A673 (cell line): ENCODE measurements at regions not wholly inside any gene's neighbourhood (a gene's known extent, or its start where the extent isn't known, plus 50 kb on each side); places are given as distances from the start of the nearest gene placed in this dataset.

Experiments used
- BruUV-seq: library from RNA; stranded (reverse); fragments of 400-500 nt; replicated peaks from 2 replicates; lab custom pipeline; 2021; lab: Mats Ljungman, UMichigan
- CTCF ChIA-PET: fragments of 300-600 bp; sonication (Branson Sonifier 250); formaldehyde crosslinking; loops from one replicate; lab custom pipeline; 2022; ENCODE audit warnings: antibody characterized with exemption; lab: Charles Lee
- POLR2A ChIA-PET: fragments of 300-600 bp; sonication (Branson Sonifier 250); formaldehyde crosslinking; loops from one replicate; lab custom pipeline; 2022; ENCODE audit warnings: antibody characterized with exemption; ENCODE audit not compliant: low non-redundant PET; lab: Charles Lee
- DNase-seq: peaks from one replicate; pipeline ENCODE4 v3.0.0-alpha.2; 2015; ENCODE audit warnings: low spot score
- H3K27ac ChIP-seq: fragments of 200-600 bp; sonication (generic); 2 replicates; pipeline ENCODE4 v1.5.1; 2016; ENCODE audit warnings: mixed run types, low read depth, mild to moderate bottlenecking, mixed read lengths, antibody characterized with exemption, low read length; ENCODE audit not compliant: poor library complexity, severe bottlenecking
- H3K27me3 ChIP-seq: fragments of 200-600 bp; sonication (generic); replicated peaks from 2 replicates; pipeline ENCODE4 v1.6.1; 2017; ENCODE audit warnings: mixed run types, low read depth, mild to moderate bottlenecking, mixed read lengths, antibody characterized with exemption, low read length; ENCODE audit not compliant: insufficient read depth, poor library complexity
- H3K36me3 ChIP-seq: fragments of 200-600 bp; sonication (generic); 2 replicates; pipeline ENCODE4 v1.6.1; 2016; ENCODE audit warnings: mixed run types, mild to moderate bottlenecking, mixed read lengths, antibody characterized with exemption, low read length; ENCODE audit not compliant: insufficient read depth, poor library complexity, severe bottlenecking
- H3K4me1 ChIP-seq: fragments of 200-600 bp; sonication (generic); 2 replicates; pipeline ENCODE4 v1.6.1; 2017; ENCODE audit warnings: mixed run types, mild to moderate bottlenecking, mixed read lengths, antibody characterized with exemption, low read length; ENCODE audit not compliant: insufficient read depth, poor library complexity, severe bottlenecking
- H3K4me3 ChIP-seq: fragments of 200-600 bp; sonication (generic); 2 replicates; pipeline ENCODE4 v1.5.1; 2016; ENCODE audit warnings: low read depth, mixed run types, mild to moderate bottlenecking, mixed read lengths, low read length; ENCODE audit not compliant: poor library complexity, severe bottlenecking
- H3K9me3 ChIP-seq: fragments of 200-600 bp; sonication (generic); 2 replicates; pipeline ENCODE4 v1.6.1; 2016; ENCODE audit warnings: mixed run types, low read depth, mild to moderate bottlenecking, mixed read lengths, antibody characterized with exemption, low read length; ENCODE audit not compliant: poor library complexity, severe bottlenecking
- CTCF ChIP-seq: fragments of 300-800, 200-600 bp; sonication (generic); conservative IDR thresholded peaks from 2 replicates; pipeline ENCODE4 v1.5.1; 2017; ENCODE audit warnings: low read depth, mild to moderate bottlenecking, antibody characterized with exemption, low read length, moderate library complexity, mixed read lengths
- EZH2 ChIP-seq: fragments of 200-600 bp; sonication (generic); IDR thresholded peaks from 2 replicates; pipeline ENCODE4 v1.6.1; 2017; ENCODE audit warnings: borderline replicate concordance, low read depth, mild to moderate bottlenecking, mixed read lengths, antibody characterized with exemption, low read length; ENCODE audit not compliant: poor library complexity, severe bottlenecking
- intact Hi-C: fragments of 100-400 bp; cut with micrococcal nuclease; formaldehyde crosslinking; loops from one replicate; pipeline ENCODE4 v1.10.0; 2022; ENCODE audit not compliant: unreplicated experiment

- ChIA-PET POLR2A (no interaction called here), CTCF (no interaction called here)
- Histone ChIP-seq H3K4me1 (peaks cover 4% of the 10 kb centered on the region), H3K27ac (no peak overlapping the region), H3K4me3 (no peak overlapping the region), H3K27me3 (no peaks in the 10 kb centered on the region), H3K36me3 (no peaks in the 10 kb centered on the region), H3K9me3 (no peaks in the 10 kb centered on the region)
- TF ChIP-seq EZH2 (no peak), CTCF (no peak)
- intact Hi-C loops: no loop called here
- no peak for DNase-seq
- BruUV-seq: no TSS peak
Observed at GRCh38 chr17:63173450-63173849, 207.4 kb downstream of the TANC2 start.

- no peaks in the 10 kb centered on the region for H3K27me3 ChIP-seq
- CTCF ChIA-PET: no interaction called here
- no peak for TF ChIP-seq EZH2
- no peak for TF ChIP-seq CTCF
- intact Hi-C loops: no loop called here
- POLR2A ChIA-PET: no interaction called here
- H3K36me3 ChIP-seq: no peaks in the 10 kb centered on the region
- no peak overlapping the region for H3K27ac ChIP-seq
- H3K9me3 ChIP-seq: no peaks in the 10 kb centered on the region
- H3K4me1 ChIP-seq: peaks cover 4% of the 10 kb centered on the region
- DNase-seq: no peak
- BruUV-seq: no TSS peak
- H3K4me3 ChIP-seq: no peak overlapping the region
Observed at GRCh38 chr17:63173903-63174302, 207.9 kb downstream of the TANC2 start.

- Histone ChIP-seq H3K4me1 (no peaks in the 10 kb centered on the region), H3K4me3 (no peak overlapping the region), H3K9me3 (no peaks in the 10 kb centered on the region), H3K27ac (no peak overlapping the region), H3K36me3 (no peaks in the 10 kb centered on the region), H3K27me3 (no peaks in the 10 kb centered on the region)
- CTCF ChIA-PET: no interaction called here
- TF ChIP-seq CTCF (no peak), EZH2 (no peak)
- BruUV-seq: no TSS peak
- no peak for DNase-seq
- intact Hi-C loops: no loop called here
- POLR2A ChIA-PET: no interaction called here
Observed at GRCh38 chr17:63178530-63178929, 212.5 kb downstream of the TANC2 start.
